ENCODE measurements at regions not wholly inside any gene's neighbourhood (a gene's known extent, or its start where the extent isn't known, plus 50 kb on each side); places are given as distances from the start of the nearest gene placed in this dataset.

- no peak for TF ChIP-seq CTCF (IDR thresholded peaks at IDR 0.05)
Observed at GRCh38 chr6:18605841-18606240, 218.7 kb downstream of the RNF144B start.

- TF ChIP-seq CTCF (IDR thresholded peaks at IDR 0.05) = no peak
Observed at GRCh38 chr6:18609715-18610114, 222.6 kb downstream of the RNF144B start.

GRCh38 chr6:18613319-18613925 lies 226.3 kb downstream of the RNF144B start:
- TF ChIP-seq CTCF (IDR thresholded peaks at IDR 0.05) = no peak

GRCh38 chr6:18629571-18629970 lies 242.4 kb downstream of the RNF144B start:
- no peak for TF ChIP-seq CTCF (IDR thresholded peaks at IDR 0.05)

- no peak for TF ChIP-seq CTCF (IDR thresholded peaks at IDR 0.05)
Observed at GRCh38 chr6:18632670-18633410, 245.7 kb downstream of the RNF144B start.

- no peak for TF ChIP-seq CTCF (IDR thresholded peaks at IDR 0.05)
Observed at GRCh38 chr6:18634912-18635311, 247.8 kb downstream of the RNF144B start.

GRCh38 chr6:18640134-18640533 lies 253.0 kb downstream of the RNF144B start:
- TF ChIP-seq CTCF (IDR thresholded peaks at IDR 0.05) = no peak
